Peyer's patch (tissue), 4 donors: ENCODE measurements at regions not wholly inside any gene's neighbourhood (a gene's known extent, or its start where the extent isn't known, plus 50 kb on each side); places are given as distances from the start of the nearest gene placed in this dataset.
"Not testable (repeated sequence)": the region's sequence is repeated elsewhere in the genome, so short reads cannot be mapped to it uniquely, and the experiment has no call there.

Experiments
- POLR2A ChIP-seq, 2 donors: fragments of 450-650 bp; IDR thresholded peaks; one replicate each; pipeline ENCODE4 v1.5.1; 2017; ENCODE audit warnings: antibody characterized with exemption in 2 of 2, mild to moderate bottlenecking in 2 of 2, moderate library complexity in 2 of 2
- TF ChIP-seq, protein P1 (sequence below), 6 experiments: fragments of 450-650 bp in 4 of 6; fragments of 200-600 bp in 2 of 6; sonication (generic) in 1 of 6; IDR thresholded peaks; one replicate each; pipeline ENCODE4 v1.5.1; 2017 to 2019; ENCODE audit warnings: antibody characterized with exemption in 6 of 6, mild to moderate bottlenecking in 3 of 6, moderate library complexity in 1 of 6

GRCh38 chr3:166612761-166613160 is 767.3 kb downstream of the ZBBX start:
- TF ChIP-seq, protein P1, sequence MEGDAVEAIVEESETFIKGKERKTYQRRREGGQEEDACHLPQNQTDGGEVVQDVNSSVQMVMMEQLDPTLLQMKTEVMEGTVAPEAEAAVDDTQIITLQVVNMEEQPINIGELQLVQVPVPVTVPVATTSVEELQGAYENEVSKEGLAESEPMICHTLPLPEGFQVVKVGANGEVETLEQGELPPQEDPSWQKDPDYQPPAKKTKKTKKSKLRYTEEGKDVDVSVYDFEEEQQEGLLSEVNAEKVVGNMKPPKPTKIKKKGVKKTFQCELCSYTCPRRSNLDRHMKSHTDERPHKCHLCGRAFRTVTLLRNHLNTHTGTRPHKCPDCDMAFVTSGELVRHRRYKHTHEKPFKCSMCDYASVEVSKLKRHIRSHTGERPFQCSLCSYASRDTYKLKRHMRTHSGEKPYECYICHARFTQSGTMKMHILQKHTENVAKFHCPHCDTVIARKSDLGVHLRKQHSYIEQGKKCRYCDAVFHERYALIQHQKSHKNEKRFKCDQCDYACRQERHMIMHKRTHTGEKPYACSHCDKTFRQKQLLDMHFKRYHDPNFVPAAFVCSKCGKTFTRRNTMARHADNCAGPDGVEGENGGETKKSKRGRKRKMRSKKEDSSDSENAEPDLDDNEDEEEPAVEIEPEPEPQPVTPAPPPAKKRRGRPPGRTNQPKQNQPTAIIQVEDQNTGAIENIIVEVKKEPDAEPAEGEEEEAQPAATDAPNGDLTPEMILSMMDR (IDR thresholded peaks at IDR 0.05) = not testable (repeated sequence)
- not testable (repeated sequence) for TF ChIP-seq POLR2A (IDR thresholded peaks at IDR 0.05)
